HG02981 (cell line): ENCODE measurements at regions not wholly inside any gene's neighbourhood (a gene's known extent, or its start where the extent isn't known, plus 50 kb on each side); places are given as distances from the start of the nearest gene placed in this dataset.

Source experiments
- ATAC-seq: cut with Tn5 transposase; IDR thresholded peaks from one replicate; pipeline ENCODE4 v1.9.1; 2021; ENCODE audit warnings: mild to moderate bottlenecking, moderate library complexity; ENCODE audit not compliant: unreplicated experiment

DNA sequence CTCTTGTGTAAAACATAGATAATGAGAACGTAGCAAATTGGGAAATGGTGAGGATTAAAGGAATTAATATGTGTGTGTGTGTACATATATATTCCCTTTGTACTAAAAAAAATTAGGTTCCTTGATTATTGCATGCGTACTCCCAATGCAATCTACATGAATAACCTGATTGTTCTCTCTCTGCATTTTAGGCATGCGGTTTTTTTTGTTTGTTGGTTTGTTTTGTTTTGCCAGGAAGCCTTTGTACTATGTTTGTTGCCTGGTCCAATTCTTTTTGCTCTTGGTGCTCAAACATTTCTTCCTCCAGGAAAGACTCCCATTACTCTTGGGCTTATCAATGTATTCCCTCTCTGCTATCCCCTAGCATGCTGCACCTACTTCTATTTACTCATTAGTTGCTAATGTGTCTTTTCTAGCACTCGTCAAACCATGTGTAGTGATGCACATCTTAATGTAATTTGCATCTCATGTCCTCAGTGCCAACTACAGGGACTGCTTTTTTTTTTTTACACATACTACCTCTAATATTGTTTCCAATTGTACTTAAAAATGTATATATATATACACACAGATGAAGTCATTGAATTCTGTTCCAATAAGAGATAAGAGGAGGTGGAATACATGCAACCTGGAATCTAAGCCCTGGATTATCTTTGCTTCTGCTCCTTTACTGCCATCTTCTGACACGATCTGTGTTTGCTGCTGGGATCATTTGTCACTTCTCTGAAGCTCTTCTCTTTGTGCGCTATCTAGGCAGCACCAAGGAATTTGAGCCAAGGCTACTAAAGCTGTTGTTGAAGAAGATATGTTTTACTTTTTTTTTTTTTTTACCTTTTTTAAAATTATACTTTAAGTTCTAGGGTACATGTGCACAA, 197.2 kb upstream of the ANO3 start:
- peak; percentile 70 for ATAC-seq

DNA sequence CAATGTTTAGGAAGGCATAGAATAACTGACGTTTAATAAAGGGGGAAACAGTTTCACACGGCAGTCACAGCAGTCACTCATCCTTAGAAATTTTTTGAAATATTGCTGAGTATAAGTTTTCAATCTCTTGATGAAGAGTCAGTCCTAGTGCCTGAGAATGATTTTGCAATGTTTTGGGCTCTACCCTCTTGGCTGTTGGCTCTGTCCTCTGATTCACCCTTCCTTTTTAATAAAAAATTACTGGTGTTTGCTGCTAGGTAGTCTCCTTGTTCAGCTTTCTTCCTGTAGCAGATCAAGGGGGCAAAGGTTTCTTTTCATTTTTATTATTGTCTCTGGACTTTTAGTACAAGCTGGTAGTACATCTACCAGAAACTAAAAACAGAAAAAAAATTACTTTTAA, 194.3 kb upstream of the ANO3 start:
- no peak for ATAC-seq

DNA sequence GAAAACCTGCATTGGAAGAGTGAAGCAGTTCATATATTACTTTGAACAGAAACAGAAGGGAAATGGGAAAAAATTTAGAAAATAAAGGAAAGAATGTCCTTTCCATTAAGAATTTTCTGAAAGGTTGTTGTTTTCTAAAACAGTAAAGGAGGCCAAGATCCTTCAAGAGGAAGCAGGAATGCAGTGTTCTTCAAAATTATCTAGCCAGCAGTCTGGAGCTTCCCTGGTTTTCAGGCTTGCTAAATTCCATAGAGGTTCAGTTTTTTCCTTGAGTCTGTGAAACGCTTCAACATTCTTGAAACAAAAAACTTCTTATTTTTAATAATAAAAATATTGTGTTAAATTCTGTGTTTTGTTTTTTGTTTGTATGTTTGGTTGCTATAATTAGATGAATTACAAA, 189.0 kb upstream of the ANO3 start:
- ATAC-seq = no peak

DNA sequence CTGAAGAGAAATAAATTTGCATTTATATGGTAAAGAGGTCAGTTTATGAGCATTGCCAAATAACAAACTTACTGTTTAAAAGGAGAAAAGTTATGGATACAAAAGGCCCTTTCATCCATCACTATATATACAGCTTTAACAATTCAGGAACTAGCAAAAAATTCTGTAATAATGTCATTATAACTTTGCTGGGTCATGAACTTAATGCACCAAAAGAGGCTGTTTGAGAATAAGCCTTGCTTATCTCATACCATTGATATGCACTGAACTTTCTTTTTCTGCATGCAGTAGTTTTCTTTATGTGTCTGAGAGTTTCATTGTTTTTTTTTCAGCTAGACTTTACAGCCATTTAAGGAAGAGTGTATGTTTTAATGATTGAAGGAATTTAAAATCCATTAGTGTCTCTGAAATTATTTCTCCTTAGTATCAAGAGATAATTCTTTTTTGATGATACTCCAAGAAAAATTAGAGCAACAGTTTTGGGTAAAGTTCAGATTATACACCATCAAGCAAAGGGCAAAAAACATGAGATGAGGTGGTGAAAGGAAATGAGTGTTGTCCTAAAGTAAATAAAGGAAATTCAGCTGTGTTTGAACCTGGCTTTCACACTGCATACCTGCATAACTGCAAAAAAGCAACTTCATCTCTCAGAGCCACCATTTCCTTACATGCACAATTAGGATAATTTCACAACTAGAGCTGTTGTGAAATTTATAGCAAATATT, 188.2 kb upstream of the ANO3 start:
- ATAC-seq = no peak

DNA sequence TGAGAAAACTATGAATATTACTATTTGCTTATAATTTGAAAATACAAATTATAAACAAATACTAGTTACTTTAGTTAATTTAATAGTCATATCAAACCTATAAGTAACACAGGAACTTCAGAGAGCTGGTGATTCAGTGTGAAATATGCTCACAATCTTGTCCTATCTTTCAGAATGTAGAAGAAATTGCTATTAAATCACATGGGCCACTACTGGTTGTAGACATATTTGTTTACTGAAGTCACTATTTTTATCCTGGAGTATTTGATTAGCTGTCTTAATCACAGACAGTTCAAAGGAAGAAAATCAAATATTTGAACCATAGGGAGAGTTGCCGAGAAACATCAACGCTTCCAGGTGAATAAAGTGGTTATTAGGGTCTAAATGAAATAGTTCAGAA, 187.6 kb upstream of the ANO3 start:
- no peak for ATAC-seq

DNA sequence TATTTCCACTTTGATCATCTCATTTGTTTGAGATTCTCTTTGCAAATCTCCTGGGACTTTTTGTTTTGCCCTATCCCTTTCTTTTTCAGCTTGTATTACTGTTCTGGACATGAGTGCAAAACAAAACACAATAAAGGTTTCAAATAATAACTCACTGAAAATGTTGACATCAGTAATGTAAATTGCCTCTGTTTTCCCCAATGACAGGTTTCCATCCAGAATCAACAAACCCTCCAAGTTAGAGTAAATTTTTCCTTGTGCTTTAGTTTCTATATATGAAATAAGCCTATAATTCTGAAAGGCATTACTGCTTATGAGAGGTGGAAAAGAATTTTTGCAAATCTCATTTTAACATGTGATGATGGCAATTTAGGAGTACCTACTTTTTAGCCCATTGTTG, 187.0 kb upstream of the ANO3 start:
- ATAC-seq = no peak

DNA sequence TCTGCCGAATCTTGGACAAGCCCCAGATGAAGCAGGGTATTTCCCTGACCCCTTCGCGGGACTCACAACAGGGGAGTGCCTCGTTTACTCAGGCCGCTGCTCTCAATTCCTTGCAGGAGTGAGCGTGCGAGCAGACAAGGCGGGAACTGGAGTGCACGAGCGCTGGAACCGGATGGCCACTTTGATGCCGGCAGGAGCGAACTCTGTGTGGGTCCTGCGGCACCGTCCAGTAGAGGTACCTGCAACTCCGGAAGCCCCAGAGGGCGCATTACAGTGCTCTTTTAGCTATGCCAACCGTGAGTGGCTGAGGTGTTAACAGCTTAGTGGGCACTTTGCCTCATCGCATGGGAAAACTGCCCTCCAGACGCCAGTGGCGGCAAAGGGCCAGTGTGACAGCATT, 182.3 kb upstream of the ANO3 start:
- ATAC-seq = no peak

DNA sequence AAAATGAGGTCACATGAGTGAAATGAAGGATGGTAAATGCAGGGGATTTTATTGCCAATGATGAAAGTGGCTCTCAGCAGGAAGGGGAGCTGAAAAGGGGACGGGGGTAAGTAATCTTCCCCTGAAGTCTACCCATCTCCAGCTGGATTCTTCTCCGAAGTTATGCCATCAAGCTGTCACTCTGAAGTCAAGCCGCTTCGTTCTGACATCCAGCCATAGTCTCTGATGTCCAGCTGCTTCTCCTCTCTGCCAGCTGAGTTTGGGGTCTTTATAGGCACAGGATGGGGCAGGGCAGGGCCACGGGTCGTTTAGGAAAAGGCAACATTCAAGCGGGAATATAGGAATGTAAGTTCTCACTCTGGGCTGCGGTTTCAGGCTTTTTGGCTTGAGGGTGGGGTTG, 181.9 kb upstream of the ANO3 start:
- ATAC-seq = no peak

DNA sequence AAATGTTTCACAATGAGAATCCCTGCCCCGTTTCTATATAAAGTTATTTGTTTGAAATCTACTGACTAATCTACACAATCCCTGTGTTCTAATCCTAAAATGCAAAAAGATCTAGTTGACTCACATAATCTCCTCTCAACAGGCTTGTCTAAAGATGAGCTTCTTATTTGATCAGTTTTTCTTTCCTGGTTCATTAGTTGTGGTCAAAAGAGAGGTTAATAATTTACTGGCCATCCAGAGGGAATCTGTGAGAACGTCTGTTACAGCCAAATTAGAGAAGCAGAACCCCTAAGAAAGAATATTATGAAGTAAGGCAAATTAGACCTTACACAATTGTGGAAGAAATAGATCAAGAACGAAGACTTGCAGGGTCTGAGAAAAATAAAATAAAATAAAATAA, 173.7 kb upstream of the ANO3 start:
- ATAC-seq = no peak

DNA sequence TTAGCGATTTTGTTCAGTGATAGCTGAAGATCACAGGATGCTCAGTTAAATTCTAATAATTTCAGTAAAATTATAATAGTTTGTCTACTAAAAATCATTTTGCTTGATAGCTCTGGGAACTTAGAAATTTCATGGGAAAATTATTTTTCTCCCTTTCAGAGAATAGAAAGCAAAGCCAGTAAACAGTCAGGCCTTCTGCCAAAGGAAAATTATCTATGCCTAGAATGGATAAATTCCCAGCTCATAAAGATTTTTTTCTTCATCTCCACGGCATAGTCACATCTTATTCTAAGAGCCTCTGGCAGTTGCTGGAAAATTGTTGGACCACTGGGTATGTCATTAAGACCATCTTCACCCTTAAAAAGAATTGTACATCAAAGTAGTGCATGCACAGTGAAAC, 169.6 kb upstream of the ANO3 start:
- no peak for ATAC-seq

DNA sequence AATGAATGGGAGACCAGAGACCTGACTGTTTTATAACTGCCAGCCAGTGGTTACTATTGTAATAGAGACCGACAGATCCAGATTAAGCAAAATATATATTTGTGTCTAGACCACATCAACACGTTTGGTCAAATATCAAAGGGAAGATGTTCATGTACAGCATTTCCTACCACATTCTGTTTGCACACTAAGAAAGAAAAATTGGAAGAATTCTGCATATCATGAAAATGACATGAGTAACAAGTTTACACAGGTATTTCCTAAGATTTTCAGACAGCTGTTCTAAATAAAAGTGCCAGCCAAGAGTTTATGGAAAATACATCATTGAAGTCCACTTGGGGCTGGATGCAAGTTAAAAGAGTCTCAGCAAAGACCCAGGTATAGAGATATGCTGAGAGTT, 145.5 kb upstream of the ANO3 start:
- no peak for ATAC-seq

DNA sequence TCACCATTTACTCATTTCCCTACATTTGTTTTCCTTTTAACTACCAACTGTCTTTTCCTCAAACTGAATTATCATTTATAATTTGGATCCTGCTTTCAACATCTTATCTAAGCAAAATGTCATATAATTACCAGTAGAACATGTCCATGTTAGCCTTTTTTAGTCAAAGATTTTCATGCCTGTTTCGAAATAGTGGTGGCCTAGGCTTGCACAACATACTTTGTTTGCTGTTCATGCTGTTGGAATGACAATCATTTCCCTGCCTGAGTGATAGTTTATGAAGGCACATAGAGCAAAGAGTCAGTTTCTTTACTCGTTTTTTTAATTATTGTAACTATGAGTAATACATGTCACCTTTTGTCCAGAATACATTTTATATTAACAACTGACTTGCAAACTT, 144.3 kb upstream of the ANO3 start:
- no peak for ATAC-seq

DNA sequence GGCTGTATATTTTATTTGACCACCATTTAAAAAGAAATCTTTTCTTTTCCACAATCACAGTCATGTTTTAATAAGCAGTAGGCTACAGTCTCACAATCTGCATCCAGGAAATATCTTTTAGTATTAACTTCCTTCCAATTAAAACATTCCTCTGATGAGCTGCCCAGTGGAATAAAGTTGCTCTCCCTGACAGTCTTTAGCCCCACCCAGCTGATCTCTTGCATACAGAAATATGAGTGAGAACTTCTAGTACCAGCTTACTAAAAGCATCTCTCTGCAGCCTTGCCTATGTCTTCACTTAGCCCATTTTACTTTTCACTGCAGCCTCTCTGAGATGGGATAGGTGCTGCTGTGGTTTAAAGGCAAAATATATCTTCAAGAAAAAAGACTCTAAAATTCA, 143.4 kb upstream of the ANO3 start:
- ATAC-seq = no peak

DNA sequence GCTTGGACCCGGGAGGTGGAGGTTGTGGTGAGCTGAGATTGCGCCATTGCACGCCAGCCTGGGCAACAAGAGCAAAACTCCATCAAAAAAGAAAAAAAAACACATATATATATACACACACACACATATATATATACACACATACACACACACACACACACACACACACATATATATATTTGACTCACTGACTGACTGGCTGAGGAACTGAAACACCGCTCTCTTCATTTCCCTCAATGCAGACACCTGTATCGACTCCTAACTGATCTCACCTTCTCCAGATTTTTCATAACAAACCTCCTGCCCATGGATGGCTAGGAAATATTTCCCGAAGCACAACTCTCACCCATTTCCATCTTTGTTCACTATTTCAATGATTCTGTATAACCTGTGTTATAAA, 140.7 kb upstream of the ANO3 start:
- no peak for ATAC-seq

DNA sequence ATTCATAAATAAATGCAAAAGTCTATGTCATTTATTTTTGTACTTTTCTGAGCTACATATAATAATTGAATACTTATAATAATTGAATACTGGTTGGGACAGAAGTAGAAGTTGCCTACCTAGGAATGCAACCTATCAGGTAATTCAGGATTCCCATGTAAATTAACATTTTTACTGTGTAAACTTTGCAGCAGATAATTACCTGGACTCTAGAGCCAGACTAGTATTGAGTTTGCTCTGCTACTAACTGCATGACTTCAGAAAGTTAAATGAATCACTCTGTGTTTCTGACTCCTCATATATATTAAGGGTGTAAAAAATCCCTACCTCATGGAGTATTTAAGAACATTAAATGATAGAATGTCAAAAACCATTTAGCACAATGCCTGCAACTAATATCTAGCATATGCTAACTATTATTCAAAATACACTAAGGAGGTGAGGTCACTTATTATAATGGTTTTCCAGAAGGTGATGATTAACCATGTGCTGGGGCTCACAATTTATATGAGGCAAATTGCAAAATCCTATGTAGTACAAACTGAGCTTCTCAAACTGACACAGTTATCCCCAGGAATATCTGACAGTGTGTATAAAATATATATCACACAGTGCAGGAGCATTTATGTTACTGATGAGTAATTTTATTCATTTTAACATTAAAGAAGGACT, 138.1 kb upstream of the ANO3 start:
- no peak for ATAC-seq

DNA sequence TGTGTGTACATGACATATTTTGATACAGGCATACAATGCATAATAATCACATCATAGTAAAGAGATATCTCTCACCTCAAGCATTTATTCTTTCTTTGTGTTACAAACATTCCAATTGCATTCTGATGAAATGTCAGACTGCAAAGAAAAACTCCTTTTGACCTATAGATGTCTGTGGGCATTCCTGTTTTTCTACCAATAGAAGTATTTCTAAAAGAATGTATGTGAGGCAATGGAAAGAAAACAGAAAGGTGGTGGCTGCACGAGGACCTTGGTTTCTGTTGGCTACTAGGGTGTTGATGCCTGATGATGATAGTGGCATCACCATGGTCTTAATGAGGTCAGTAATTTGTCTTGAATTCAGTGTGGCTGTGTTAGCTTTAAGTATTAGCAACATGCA, 137.0 kb upstream of the ANO3 start:
- ATAC-seq = no peak

DNA sequence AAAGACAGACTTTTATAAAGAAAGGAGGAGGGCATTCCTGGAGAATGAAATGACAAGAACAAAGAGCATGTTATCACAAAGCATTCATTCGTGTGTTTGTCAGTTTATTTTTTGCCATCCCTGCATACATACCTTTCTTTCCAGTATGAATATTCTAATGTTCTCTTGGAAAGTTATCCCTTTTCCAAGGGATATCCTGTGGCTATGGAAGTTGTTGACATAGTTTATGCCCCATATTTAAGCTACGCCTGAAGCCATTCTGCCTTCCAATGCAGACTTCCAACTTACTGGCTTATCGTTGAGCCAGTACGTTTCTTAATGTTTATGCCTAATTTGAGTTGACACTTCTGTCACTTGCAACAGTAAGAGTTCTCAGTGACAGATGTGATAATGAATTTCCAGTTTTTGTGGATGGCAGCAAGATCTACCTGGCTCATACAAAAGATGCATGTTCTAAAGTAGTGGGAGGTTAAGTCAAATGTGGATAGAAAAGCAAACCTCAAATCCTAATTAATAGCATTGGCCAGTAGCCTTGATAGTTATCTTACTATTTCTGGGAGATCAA, 133.3 kb upstream of the ANO3 start:
- ATAC-seq = no peak

DNA sequence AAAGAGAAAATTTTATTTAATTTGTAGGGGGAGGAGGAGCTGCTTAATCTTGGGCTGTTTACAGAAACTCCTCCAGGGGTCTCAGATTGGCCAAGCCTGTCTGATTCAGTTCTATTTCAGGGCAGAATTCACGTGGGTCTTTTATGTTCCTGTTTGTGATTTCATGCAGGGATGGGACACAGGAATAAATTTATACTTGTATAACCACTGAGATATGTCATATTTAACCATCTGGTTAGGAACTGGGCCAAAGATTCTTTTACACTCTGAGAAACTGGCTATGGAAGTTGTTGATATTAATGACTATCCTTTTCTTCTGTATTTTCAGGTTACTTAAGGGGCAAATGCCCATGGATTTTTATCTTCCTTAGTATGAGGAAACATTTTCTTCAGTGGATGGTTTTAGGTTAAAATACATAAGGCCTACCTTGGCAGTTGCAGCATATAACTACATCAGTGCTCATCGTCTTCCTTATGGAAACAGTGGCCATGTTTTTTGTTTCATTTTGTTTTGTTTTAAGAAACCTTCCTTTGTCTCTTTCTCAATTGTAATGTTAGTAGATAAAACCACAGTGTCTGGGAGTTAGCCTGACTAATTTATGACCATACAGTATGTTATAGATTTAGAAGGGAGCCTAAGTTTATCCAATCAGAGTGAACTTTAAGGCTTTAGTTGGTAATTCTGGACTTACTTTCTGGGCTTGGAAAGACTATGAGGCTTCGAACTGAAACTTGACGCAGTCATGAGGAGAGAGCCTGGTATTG, 132.4 kb upstream of the ANO3 start:
- ATAC-seq = no peak

DNA sequence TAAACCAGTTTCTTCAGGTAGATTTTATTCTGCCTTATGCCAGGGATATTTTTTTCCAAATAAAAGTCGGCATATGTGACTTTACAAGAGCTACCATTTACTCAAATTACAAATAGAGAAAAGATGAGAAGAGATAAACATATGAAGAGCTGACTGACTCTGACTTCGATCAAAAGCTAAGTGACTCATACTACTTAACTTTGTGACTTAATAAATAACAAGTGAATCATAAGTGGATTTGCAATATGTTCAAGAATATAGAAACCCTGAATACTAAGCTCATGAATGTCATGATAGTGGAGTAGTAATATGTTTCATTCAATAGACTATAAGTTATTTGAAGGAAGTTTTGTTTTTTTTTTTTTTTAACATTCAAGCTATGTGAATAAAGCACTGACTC, 130.5 kb upstream of the ANO3 start:
- ATAC-seq = no peak

DNA sequence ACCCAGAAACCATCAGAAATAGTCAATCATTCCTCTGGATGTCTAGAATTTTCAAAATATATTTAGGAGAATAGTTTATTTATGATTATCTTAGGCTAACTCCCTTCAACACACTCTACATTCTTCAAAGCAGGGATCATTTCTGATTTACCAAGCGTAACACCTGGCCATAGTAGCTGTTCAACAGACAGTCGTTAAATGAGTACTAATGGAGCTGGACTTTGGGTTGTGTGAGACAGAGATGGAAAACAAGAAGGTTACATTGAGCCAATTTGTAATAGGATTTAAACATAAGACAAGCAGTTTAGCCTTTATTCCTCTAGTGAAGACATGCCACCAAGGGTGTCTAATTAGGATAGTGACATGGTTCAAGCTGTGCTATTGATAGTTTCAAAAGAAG, 129.2 kb upstream of the ANO3 start:
- ATAC-seq = no peak

DNA sequence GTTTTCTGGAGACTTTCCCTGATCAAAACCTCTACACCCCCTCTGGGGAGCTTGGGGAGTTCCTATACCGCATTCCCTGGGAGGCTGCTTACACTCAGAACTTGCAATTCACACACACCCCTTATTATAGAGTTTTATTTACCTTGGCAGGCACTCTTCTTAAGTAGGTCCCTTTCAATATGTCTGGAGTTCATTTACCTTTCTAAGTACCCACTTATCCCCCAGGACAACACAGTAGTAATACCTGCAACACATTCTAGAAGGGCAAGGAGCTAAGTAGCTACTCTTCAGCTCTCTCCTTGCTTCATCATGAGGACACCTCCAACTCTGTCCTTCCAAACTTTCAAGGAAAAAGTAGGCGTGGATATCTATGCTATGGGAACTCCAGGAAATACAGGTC, 127.8 kb upstream of the ANO3 start:
- ATAC-seq = no peak
